HFFc6 (cell line): ENCODE measurements at regions not wholly inside any gene's neighbourhood (a gene's known extent, or its start where the extent isn't known, plus 50 kb on each side); places are given as distances from the start of the nearest gene placed in this dataset.

Experiments used
- DNase-seq: peaks from one replicate; pipeline ENCODE4 v3.0.0-alpha.2; 2018
- H3K27ac Mint-ChIP-seq: 2 replicates; pipeline ENCODE4 v1.8.0; 2020; ENCODE audit warnings: mild to moderate bottlenecking, mixed read lengths
- H3K27me3 Mint-ChIP-seq: 2 replicates; pipeline ENCODE4 v1.8.0; 2021; ENCODE audit warnings: mild to moderate bottlenecking, moderate library complexity, mixed read lengths; ENCODE audit not compliant: insufficient read depth
- H3K36me3 Mint-ChIP-seq: 2 replicates; pipeline ENCODE4 v1.8.0; 2021; ENCODE audit warnings: low read depth, mixed read lengths
- H3K4me1 Mint-ChIP-seq: 2 replicates; pipeline ENCODE4 v1.8.0; 2020; ENCODE audit warnings: low read depth, mixed read lengths
- H3K4me3 Mint-ChIP-seq: 2 replicates; pipeline ENCODE4 v1.8.0; 2020; ENCODE audit warnings: mild to moderate bottlenecking, moderate library complexity, mixed read lengths
- H3K9me3 Mint-ChIP-seq: 2 replicates; pipeline ENCODE4 v1.8.0; 2020; ENCODE audit warnings: mild to moderate bottlenecking, mixed read lengths
- CTCF ChIP-seq: fragments of 200-600 bp; sonication (generic); IDR thresholded peaks from 2 replicates; pipeline ENCODE4 v1.5.0; 2021; ENCODE audit warnings: antibody characterized with exemption, mild to moderate bottlenecking

- DNase-seq, result no peak
- no peaks in the 10 kb centered on the region for H3K36me3 Mint-ChIP-seq
- H3K4me3 Mint-ChIP-seq, result no peak overlapping the region
- H3K9me3 Mint-ChIP-seq, result no peaks in the 10 kb centered on the region
- H3K4me1 Mint-ChIP-seq, result no peaks in the 10 kb centered on the region
- H3K27ac Mint-ChIP-seq, result no peak overlapping the region
- peaks cover 3% of the 10 kb centered on the region for H3K27me3 Mint-ChIP-seq
- no peak for TF ChIP-seq CTCF
Measured at GRCh38 chr2:122319539-122320132, 564.2 kb downstream of the TSN start.

GRCh38 chr2:122322815-122323214, 567.4 kb downstream of the TSN start:
- no peaks in the 10 kb centered on the region for H3K36me3 Mint-ChIP-seq
- no peak for DNase-seq
- no peak overlapping the region for H3K4me3 Mint-ChIP-seq
- no peak overlapping the region for H3K27ac Mint-ChIP-seq
- H3K4me1 Mint-ChIP-seq, result no peaks in the 10 kb centered on the region
- TF ChIP-seq CTCF, result no peak
- H3K9me3 Mint-ChIP-seq, result no peaks in the 10 kb centered on the region
- H3K27me3 Mint-ChIP-seq, result no peaks in the 10 kb centered on the region; the same call in none of the 2 replicates

- Mint-ChIP-seq H3K36me3 (no peaks in the 10 kb centered on the region), H3K4me1 (no peaks in the 10 kb centered on the region), H3K9me3 (no peaks in the 10 kb centered on the region), H3K27ac (no peak overlapping the region), H3K27me3 (no peaks in the 10 kb centered on the region; the same call in none of the 2 replicates), H3K4me3 (no peak overlapping the region)
- no peak for DNase-seq
- TF ChIP-seq CTCF, result no peak
Measured at GRCh38 chr2:122323927-122324326, 568.5 kb downstream of the TSN start.

- H3K36me3 Mint-ChIP-seq, result no peaks in the 10 kb centered on the region
- H3K27ac Mint-ChIP-seq, result no peak overlapping the region
- no peak overlapping the region for H3K4me3 Mint-ChIP-seq
- H3K9me3 Mint-ChIP-seq, result peaks cover under 1% of the 10 kb centered on the region; the same call in 1 of the 2 replicates
- no peaks in the 10 kb centered on the region; the same call in none of the 2 replicates for H3K27me3 Mint-ChIP-seq
- TF ChIP-seq CTCF, result no peak
- no peak for DNase-seq
- no peaks in the 10 kb centered on the region for H3K4me1 Mint-ChIP-seq
Measured at GRCh38 chr2:122326471-122326870, 571.0 kb downstream of the TSN start.

- Mint-ChIP-seq H3K27ac (no peak overlapping the region), H3K4me1 (no peaks in the 10 kb centered on the region), H3K9me3 (peaks cover 13% of the 10 kb centered on the region; the same call in 1 of the 2 replicates), H3K36me3 (no peaks in the 10 kb centered on the region), H3K4me3 (no peak overlapping the region), H3K27me3 (no peaks in the 10 kb centered on the region; the same call in none of the 2 replicates)
- no peak for DNase-seq
- no peak for TF ChIP-seq CTCF
Measured at GRCh38 chr2:122328816-122329215, 573.4 kb downstream of the TSN start.

- Mint-ChIP-seq H3K27me3 (no peaks in the 10 kb centered on the region; the same call in none of the 2 replicates), H3K36me3 (no peaks in the 10 kb centered on the region), H3K4me3 (no peak overlapping the region), H3K27ac (no peak overlapping the region), H3K9me3 (peaks cover 16% of the 10 kb centered on the region; the same call in 1 of the 2 replicates), H3K4me1 (no peaks in the 10 kb centered on the region)
- no peak for TF ChIP-seq CTCF
- DNase-seq, result no peak
Measured at GRCh38 chr2:122329278-122329677, 573.8 kb downstream of the TSN start.
